Activated T-helper 17 cell treated with anti-CD3 and anti-CD28 coated beads, Interleukin-2, amount 50 U/mL, for 72 hours (primary cell): ENCODE measurements at regions not wholly inside any gene's neighbourhood (a gene's known extent, or its start where the extent isn't known, plus 50 kb on each side); places are given as distances from the start of the nearest gene placed in this dataset.
"Not testable (repeated sequence)": the region's sequence is repeated elsewhere in the genome, so short reads cannot be mapped to it uniquely, and the experiment has no call there.

Experiments
- ATAC-seq: fragments of 150-1000 bp; cut with Tn5 transposase; replicated peaks from 2 replicates; pipeline ENCODE4 v1.10.0; 2021; ENCODE audit warnings: mild to moderate bottlenecking, moderate library complexity
- H3K27ac Mint-ChIP-seq: one replicate; pipeline ENCODE4 v1.8.0; 2022; ENCODE audit warnings: mixed read lengths
- H3K27me3 Mint-ChIP-seq: one replicate; pipeline ENCODE4 v1.8.0; 2022; ENCODE audit warnings: mixed read lengths
- H3K36me3 Mint-ChIP-seq: one replicate; pipeline ENCODE4 v1.8.0; 2022; ENCODE audit warnings: low read depth, mild to moderate bottlenecking, mixed read lengths
- H3K4me1 Mint-ChIP-seq: one replicate; pipeline ENCODE4 v1.8.0; 2022; ENCODE audit warnings: mixed read lengths
- H3K4me3 Mint-ChIP-seq: one replicate; pipeline ENCODE4 v1.8.0; 2022; ENCODE audit warnings: mild to moderate bottlenecking, mixed read lengths
- H3K9me3 Mint-ChIP-seq: one replicate; pipeline ENCODE4 v1.8.0; 2022; ENCODE audit warnings: mixed read lengths

DNA sequence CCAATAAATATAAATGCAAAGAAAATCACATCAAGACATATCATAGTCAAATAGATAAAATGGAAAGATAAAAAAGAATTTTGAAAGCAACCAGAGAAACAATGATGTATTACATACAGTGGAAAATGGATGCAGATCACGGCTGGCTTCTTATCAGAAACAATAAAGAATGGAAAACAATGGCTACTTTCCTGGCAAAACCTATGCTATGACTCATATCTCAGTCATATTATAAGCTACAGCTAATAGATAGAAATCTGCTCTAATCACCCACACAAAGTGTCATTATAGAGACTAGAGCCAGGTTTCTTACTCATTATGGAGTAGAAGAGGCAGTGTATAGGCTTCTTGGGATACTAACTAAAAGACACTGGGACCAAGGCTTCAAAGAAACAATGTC lies 93.5 kb upstream of the TACR1 start:
- H3K9me3 Mint-ChIP-seq: no peaks in the 10 kb centered on the region
- H3K4me1 Mint-ChIP-seq: no peaks in the 10 kb centered on the region

DNA sequence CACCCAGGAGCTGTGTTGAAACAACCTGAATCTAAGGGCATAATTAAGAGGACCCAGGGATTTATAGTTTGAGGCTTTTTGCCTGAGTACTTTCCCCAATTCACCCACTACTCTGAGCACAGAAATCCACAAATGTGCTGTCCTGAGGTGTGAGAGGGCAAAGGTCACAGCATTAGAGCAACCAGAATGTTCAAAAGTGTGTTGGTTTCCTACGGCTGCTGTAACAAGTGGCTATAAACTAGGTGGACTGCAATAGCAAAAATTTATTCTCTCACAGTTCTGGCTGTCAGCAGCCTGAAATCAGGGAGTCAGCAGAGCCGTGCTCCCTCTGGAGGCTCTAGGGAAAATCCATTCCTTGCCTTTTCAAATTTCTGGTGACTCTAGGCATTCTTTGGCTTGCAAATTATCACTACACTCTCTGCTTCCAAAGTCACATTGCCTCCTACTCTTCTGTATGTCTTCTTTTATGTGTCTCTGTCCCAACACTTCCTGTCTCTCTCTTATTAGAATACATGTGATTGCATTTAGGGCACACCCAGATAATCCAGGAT lies 91.4 kb upstream of the TACR1 start:
- no peak overlapping the region for H3K4me3 Mint-ChIP-seq

More for the DNA sequence above, 93.5 kb upstream of the TACR1 start:
- Mint-ChIP-seq H3K4me3 (no peak overlapping the region), H3K36me3 (no peaks in the 10 kb centered on the region), H3K27me3 (peaks cover 12% of the 10 kb centered on the region), H3K27ac (no peak overlapping the region)
- no peak for ATAC-seq

DNA sequence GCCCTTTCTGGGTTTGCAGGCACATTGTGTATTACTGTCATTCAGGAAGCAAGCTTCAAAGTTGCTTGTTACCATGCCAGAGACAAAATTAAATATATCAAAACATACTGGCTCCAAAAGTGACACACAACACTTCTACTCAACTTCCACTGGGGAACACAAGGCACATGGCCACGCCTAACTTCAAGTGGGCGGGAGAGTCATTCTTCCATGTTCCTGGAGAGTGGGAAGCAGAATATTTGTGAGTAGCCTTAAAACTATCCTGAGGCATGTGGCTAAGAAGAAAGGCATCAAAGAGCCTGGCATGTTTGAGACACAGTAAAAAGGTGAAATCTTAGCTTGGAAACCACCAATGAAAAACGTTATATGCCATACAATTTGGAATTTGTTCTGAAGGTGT lies 90.5 kb upstream of the TACR1 start:
- no peak for ATAC-seq
- Mint-ChIP-seq H3K4me3 (no peak overlapping the region), H3K4me1 (no peaks in the 10 kb centered on the region), H3K9me3 (no peaks in the 10 kb centered on the region), H3K27me3 (peaks cover 22% of the 10 kb centered on the region), H3K27ac (no peak overlapping the region), H3K36me3 (no peaks in the 10 kb centered on the region)

More for the DNA sequence above, 91.4 kb upstream of the TACR1 start:
- no peak for ATAC-seq
- Mint-ChIP-seq H3K27me3 (peaks cover 16% of the 10 kb centered on the region), H3K4me1 (no peaks in the 10 kb centered on the region), H3K27ac (no peak overlapping the region), H3K9me3 (no peaks in the 10 kb centered on the region), H3K36me3 (no peaks in the 10 kb centered on the region)

DNA sequence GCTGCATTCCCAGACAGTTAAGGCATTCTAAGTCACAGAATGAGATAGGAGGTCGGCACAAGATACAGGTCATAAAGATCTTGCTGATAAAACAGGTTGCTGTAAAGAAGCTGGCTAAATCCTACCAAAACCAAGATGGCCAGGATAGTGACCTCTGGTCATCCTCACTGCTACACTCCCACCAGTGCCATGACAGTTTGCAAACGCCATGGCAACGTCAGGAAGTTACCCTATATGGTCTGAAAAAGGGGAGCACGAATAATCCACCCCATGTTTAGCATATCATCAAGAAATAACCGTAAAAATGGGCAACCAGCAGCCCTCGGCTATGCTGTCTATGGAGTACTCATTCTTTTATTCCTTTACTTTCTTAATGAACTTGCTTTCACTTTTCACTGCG lies 89.9 kb upstream of the TACR1 start:
- H3K4me3 Mint-ChIP-seq, H3K4me1 Mint-ChIP-seq, H3K9me3 Mint-ChIP-seq, ATAC-seq, H3K36me3 Mint-ChIP-seq, H3K27ac Mint-ChIP-seq: not testable (repeated sequence)
- H3K27me3 Mint-ChIP-seq: peaks cover 25% of the 10 kb centered on the region

DNA sequence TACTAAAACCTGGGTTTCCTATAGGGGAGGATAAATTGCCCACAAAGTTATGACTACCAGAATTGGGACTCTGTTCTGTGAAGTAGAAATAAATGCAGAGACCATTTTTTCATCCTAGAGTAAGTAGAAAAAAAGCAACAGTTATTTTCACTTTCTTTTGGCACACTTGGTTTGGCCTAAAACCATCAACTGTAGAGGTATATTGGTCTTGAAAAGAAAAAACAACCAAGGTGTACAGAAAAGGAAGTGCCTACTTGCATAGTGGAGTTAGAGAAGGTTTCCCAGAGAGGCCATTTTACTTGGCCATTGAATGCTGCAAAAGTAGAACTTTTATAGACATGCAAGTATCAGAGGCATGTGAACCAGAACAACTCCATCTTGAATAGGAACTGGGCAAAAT lies 89.4 kb upstream of the TACR1 start:
- H3K27me3 Mint-ChIP-seq: peaks cover 25% of the 10 kb centered on the region
- ATAC-seq: no peak
- H3K36me3 Mint-ChIP-seq: no peaks in the 10 kb centered on the region
- H3K4me1 Mint-ChIP-seq: no peaks in the 10 kb centered on the region
- H3K4me3 Mint-ChIP-seq: no peak overlapping the region
- no peaks in the 10 kb centered on the region for H3K9me3 Mint-ChIP-seq
- H3K27ac Mint-ChIP-seq: no peak overlapping the region

DNA sequence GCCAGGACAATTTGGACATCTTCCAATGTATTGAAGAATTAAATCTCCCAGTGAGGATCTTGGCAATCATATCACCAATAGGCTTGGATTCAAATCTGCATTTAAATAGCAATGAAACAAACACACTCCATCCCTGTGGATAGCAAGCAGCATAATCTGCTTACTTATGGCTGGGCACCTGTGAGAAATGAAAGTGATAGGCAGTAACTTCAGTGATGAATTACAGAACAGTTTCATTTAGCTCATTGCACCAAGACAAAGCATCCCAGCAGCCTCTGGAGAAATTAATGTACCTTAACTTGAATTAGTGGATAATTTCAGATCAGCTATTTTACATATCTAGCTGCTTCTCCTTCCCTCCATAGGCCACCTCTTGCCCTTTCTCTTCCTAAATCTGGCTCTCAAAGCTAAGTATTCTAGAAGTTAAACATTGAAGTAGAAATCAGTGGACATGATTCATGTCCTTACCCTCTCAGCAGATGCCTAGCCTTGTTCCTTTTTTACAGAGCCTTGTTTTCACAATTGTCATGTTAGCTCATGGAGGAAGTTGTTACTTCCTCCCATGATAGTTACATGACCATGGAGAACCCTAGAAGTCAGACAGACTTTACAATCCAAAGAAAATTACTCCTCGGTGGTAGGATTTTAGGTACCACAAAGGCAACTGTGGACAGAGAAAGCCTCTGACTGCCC lies 88.5 kb upstream of the TACR1 start:
- Mint-ChIP-seq H3K27ac (no peak overlapping the region), H3K27me3 (peaks cover 24% of the 10 kb centered on the region), H3K36me3 (no peaks in the 10 kb centered on the region), H3K9me3 (no peaks in the 10 kb centered on the region), H3K4me3 (no peak overlapping the region), H3K4me1 (no peaks in the 10 kb centered on the region)
- no peak for ATAC-seq

DNA sequence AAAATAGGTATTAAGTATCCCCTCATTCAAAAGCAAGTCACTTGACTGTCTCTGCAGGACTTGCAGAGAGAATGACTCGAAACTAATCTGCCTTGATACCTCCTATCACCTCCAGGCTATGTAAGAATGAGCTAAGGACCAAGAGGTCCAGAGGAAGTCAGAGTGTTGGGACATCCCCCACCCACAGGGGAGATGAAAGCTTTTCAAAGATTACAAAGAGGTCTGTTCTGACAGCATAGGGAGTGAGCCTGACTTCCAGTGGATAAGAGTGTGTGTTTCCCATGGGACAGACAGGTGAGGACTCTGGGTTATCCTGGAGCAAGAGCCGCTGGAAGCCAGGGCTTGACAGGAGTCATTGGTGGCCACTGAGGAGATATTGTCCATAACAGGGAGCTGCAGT lies 85.0 kb upstream of the TACR1 start:
- Mint-ChIP-seq H3K9me3 (no peaks in the 10 kb centered on the region), H3K4me3 (no peak overlapping the region)
- ATAC-seq: no peak

DNA sequence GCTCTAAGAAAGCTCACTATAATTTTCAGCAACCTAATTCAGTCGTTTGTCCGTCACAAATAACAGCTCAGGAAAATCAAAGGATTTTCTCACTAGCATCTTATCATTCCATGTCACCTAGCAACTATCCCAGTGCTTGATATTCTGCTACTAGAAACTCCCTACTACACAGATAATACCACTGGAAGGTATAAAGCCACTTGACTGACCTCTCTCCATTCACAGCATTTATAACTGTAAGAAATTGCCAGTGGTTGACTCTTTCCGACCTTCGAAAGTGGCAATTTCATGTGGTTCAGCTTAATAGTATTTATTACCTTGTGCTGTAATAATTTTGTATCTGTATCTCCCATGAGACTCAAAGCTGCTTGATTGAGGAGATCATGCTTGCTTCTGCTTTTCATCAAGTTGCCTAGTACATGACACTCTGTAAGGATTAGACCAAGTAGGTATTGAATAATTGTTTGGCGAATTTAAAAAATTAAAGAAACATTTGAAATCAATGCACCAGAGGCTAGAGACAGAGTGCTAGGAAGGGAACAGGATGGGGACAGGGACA lies 79.6 kb upstream of the TACR1 start:
- ATAC-seq: no peak
- no peaks in the 10 kb centered on the region for H3K36me3 Mint-ChIP-seq
- no peaks in the 10 kb centered on the region for H3K4me1 Mint-ChIP-seq
- no peak overlapping the region for H3K4me3 Mint-ChIP-seq
- peaks cover 13% of the 10 kb centered on the region for H3K9me3 Mint-ChIP-seq
- no peak overlapping the region for H3K27ac Mint-ChIP-seq
- peaks cover 7% of the 10 kb centered on the region for H3K27me3 Mint-ChIP-seq

More for the DNA sequence above, 85.0 kb upstream of the TACR1 start:
- Mint-ChIP-seq H3K36me3 (no peaks in the 10 kb centered on the region), H3K4me1 (no peaks in the 10 kb centered on the region), H3K27ac (no peak overlapping the region), H3K27me3 (peaks cover 19% of the 10 kb centered on the region)

DNA sequence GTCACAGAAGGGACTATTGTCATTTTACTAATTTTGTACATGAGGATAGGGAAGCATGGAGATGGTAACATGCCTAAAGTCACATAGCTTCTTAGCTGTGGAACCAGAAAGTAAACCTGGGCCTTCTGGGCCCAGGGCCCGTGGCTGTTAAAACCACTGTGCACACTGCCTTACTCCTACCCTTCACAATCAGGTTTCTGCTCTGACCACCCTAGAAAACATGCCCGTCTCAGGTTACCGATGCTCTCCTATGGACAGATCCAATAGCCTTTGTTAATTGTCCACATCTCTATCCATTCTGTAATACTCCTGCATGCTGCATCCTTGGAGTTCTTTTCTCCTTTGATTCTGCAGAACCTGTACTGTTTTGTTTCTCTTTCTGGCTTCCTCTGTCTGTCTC lies 79.0 kb upstream of the TACR1 start:
- Mint-ChIP-seq H3K9me3 (peaks cover 15% of the 10 kb centered on the region), H3K27ac (no peak overlapping the region), H3K4me3 (no peak overlapping the region), H3K27me3 (peaks cover 9% of the 10 kb centered on the region), H3K36me3 (no peaks in the 10 kb centered on the region), H3K4me1 (no peaks in the 10 kb centered on the region)
- ATAC-seq: no peak

DNA sequence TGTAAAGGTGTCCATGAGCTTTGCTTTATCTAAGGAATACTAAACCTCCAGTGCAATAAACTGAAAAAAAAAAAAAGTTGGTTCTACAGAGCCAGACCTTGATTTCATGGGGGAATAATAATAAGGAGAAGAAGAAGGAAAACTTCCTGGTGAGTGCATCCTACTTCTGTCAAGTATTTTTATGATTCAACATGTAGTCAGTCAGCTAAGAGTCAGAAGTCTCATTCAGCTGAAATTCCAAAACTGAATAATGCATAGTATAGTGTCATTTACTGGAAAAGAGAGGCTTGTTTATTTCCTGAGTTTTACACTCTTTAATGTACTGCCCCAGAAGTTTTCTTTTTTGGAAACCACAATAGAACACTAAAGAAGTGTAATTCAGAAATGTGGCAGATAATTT lies 77.8 kb upstream of the TACR1 start:
- no peak for ATAC-seq
- Mint-ChIP-seq H3K4me3 (no peak overlapping the region), H3K4me1 (no peaks in the 10 kb centered on the region), H3K9me3 (peaks cover 18% of the 10 kb centered on the region), H3K27me3 (peaks cover 12% of the 10 kb centered on the region), H3K27ac (no peak overlapping the region), H3K36me3 (no peaks in the 10 kb centered on the region)

DNA sequence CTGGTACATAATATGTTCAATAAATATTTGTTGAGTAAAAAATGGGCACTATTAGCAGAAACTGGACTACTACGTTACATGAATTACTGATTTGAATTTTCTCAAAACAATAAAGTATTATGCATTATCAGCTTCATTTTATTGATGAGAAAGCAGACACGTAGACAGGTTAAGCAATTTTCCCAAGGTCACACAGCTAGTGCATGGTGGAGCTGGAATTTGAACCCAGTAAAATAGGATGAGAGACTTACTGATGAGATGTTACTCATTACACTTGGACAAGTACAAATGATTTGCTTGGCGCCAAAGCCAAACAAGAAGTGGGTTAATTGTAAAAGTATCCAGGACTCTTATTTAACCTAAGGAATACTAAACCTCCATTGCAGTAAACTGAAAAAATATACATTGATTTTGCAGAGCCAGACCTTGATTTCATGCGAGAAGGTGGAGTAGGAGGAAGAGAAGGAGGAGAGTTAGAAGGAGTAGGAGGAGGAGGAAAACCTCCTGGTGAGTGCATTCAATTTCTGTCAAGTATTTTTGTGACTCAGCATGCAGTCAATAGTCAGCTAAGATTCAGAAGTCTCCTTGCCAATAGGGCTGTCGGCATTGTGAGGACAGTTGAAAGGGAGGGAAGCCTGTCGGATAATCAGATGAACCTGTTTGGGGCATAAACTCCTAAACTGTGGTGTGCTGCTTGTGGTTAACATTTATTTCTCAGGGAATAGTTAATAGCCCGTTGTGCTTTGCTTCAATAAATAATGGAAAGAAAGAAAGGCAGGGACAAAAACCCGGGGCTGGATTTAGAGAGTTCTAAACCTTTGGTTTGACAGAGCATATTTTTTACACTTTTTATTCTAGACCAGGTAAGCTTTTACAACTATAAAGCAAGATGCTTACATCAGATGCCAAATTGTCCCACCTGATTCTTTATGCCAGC lies 77.0 kb upstream of the TACR1 start:
- H3K4me3 Mint-ChIP-seq: no peak overlapping the region
- no peak for ATAC-seq
- peaks cover 12% of the 10 kb centered on the region for H3K27me3 Mint-ChIP-seq
- H3K9me3 Mint-ChIP-seq: peaks cover 18% of the 10 kb centered on the region
- H3K36me3 Mint-ChIP-seq: no peaks in the 10 kb centered on the region
- no peaks in the 10 kb centered on the region for H3K4me1 Mint-ChIP-seq
- H3K27ac Mint-ChIP-seq: no peak overlapping the region

DNA sequence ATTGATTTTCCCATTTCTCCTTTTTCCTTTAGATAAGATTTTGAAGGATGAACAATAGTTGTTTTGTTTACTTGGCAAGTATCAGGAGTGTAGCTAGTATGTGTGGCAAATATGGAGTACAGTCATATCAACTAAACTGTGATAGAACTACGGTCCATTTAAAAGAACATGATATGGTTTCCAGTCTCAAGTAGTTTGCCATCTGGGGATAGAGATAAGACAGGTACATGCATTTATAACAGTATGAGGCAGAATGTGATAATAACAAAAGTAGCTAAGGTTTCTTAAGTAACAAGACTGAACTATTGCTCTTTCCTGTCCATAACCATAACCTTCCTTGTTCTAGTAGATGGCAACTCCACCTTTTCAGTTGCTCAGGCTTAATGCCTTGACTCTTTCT lies 75.6 kb upstream of the TACR1 start:
- Mint-ChIP-seq H3K27ac (no peak overlapping the region), H3K4me3 (no peak overlapping the region), H3K4me1 (no peaks in the 10 kb centered on the region), H3K36me3 (no peaks in the 10 kb centered on the region), H3K9me3 (peaks cover 18% of the 10 kb centered on the region), H3K27me3 (peaks cover 12% of the 10 kb centered on the region)
- ATAC-seq: no peak

DNA sequence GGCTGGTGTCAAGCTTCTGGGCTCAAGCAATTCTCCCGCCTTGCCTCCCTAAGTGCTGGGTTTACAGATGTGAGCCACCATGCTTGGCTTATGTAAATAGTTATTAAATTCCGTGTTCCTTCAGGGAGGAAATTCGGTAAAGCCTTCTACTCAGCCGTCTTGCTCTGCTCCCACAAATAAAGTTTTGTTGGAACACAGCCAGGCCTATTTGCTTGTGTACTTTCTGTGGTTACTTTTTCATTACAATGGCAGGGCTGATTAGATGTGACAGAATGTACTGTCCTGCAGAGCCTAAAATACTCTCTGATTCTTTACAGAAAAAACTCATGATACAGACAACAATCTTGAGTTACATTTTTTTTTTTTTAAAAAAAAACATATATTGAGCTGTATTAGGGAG lies 68.8 kb upstream of the TACR1 start:
- Mint-ChIP-seq H3K4me3 (no peak overlapping the region), H3K36me3 (no peaks in the 10 kb centered on the region), H3K27ac (no peak overlapping the region), H3K9me3 (peaks cover 13% of the 10 kb centered on the region), H3K4me1 (no peaks in the 10 kb centered on the region), H3K27me3 (peaks cover 1% of the 10 kb centered on the region)
- ATAC-seq: no peak

DNA sequence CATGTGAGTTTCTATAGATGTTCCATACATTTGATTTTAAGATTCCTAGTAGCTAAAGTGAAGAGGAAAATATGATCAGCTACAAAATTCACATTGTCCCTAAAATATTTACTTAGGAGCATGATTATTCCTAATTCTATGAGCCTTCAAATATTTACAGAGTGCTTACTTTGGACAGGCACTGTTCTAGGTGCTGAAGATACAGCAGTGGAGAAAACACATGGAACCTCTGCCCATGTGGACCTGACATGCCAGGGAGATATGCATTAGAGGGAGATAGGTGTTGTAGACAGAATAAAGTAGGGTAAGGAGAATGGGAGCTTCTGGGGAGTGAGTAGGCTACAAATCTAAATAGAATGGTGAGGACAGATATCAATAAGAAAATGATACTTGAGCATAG lies 62.6 kb upstream of the TACR1 start:
- H3K27ac Mint-ChIP-seq: no peak overlapping the region
- no peak for ATAC-seq
- H3K4me1 Mint-ChIP-seq: no peaks in the 10 kb centered on the region
- no peak overlapping the region for H3K4me3 Mint-ChIP-seq
- H3K27me3 Mint-ChIP-seq: no peaks in the 10 kb centered on the region
- H3K9me3 Mint-ChIP-seq: peaks cover 23% of the 10 kb centered on the region
- no peaks in the 10 kb centered on the region for H3K36me3 Mint-ChIP-seq

DNA sequence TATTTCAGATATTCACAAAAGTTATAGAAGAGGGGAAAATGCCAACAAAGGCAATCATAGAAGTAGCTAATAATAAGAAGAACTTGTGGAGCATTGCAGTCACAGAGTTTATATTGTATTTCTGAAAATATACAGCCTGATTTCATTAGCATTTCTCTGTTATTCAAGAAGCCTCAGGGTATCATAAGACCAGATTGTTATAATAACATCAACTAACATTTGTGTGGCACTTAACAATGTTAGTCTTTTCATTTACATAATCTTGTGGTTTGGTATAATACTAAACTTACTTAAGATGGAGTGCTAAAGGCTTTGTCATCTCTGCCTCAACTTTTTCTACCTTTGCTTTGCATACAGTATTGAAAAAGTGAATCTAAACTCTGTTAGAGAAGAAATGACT lies 61.6 kb upstream of the TACR1 start:
- ATAC-seq: no peak
- H3K27me3 Mint-ChIP-seq: no peaks in the 10 kb centered on the region
- H3K4me3 Mint-ChIP-seq: no peak overlapping the region
- H3K4me1 Mint-ChIP-seq: no peaks in the 10 kb centered on the region
- no peak overlapping the region for H3K27ac Mint-ChIP-seq
- H3K9me3 Mint-ChIP-seq: peaks cover 20% of the 10 kb centered on the region
- H3K36me3 Mint-ChIP-seq: no peaks in the 10 kb centered on the region
